IMR-90 (cell line): ENCODE measurements at regions not wholly inside any gene's neighbourhood (a gene's known extent, or its start where the extent isn't known, plus 50 kb on each side); places are given as distances from the start of the nearest gene placed in this dataset.

Experiments
- ATAC-seq: fragments of 200-7000 bp; cut with Tn5 transposase; 2 replicates; pipeline ENCODE4 v1.9.1; 2020; ENCODE audit warnings: low read depth, mild to moderate bottlenecking, moderate library complexity
- BruUV-seq: library from RNA; stranded (reverse); fragments of 400-500 nt; replicated peaks from 2 replicates; lab custom pipeline; 2021; lab: Mats Ljungman, UMichigan
- CTCF ChIA-PET: fragments of 300-600 bp; formaldehyde crosslinking; extraction: SDS; loops from one replicate; lab custom pipeline; 2021; ENCODE audit warnings: antibody characterized with exemption; lab: Yijun Ruan, JAX
- POLR2A ChIA-PET: fragments of 300-600 bp; sonication (Branson Sonifier 250); formaldehyde crosslinking; loops from one replicate; lab custom pipeline; 2022; ENCODE audit warnings: antibody characterized with exemption; ENCODE audit not compliant: unreplicated experiment; lab: Charles Lee
- DNase-seq: peaks from one replicate; pipeline ENCODE4 v3.0.0; 2013
- H2AFZ ChIP-seq: replicated peaks from 2 replicates; pipeline ENCODE3; 2013; ENCODE audit warnings: low read length, mild to moderate bottlenecking; ENCODE audit not compliant: poor library complexity
- H2AK5ac ChIP-seq: 2 replicates; pipeline ENCODE4 v1.6.1; 2013; ENCODE audit warnings: low read depth, low read length, inconsistent platforms
- H2AK9ac ChIP-seq: replicated peaks from 2 replicates; pipeline ENCODE3; 2013; ENCODE audit warnings: mild to moderate bottlenecking, low read depth, low read length, moderate library complexity; ENCODE audit not compliant: poor library complexity
- H2BK120ac ChIP-seq: 2 replicates; pipeline ENCODE4 v1.6.1; 2013; ENCODE audit warnings: low read depth, low read length, inconsistent platforms
- H2BK15ac ChIP-seq: 3 replicates; pipeline ENCODE4 v1.6.1; 2013; ENCODE audit warnings: low read depth, low read length, inconsistent platforms
- H2BK20ac ChIP-seq: 2 replicates; pipeline ENCODE4 v1.6.1; 2013; ENCODE audit warnings: low read depth, mild to moderate bottlenecking, inconsistent platforms, low read length, moderate library complexity
- H2BK5ac ChIP-seq: 2 replicates; pipeline ENCODE4 v1.6.1; 2013; ENCODE audit warnings: mild to moderate bottlenecking, low read depth, low read length, inconsistent platforms; ENCODE audit not compliant: poor library complexity, severe bottlenecking
- H3K14ac ChIP-seq: replicated peaks from 2 replicates; pipeline ENCODE4 v1.6.1; 2013; ENCODE audit warnings: low read depth, low read length, inconsistent platforms
- H3K18ac ChIP-seq: 2 replicates; pipeline ENCODE4 v1.6.1; 2013; ENCODE audit warnings: low read depth, low read length, control low read depth
- H3K23ac ChIP-seq: 2 replicates; pipeline ENCODE4 v1.6.1; 2013; ENCODE audit warnings: low read depth, low read length, inconsistent platforms
- H3K27ac ChIP-seq: 2 replicates; pipeline ENCODE4 v1.5.1; 2013; ENCODE audit warnings: mild to moderate bottlenecking, control low read depth, low read length; ENCODE audit not compliant: insufficient read depth
- H3K27me3 ChIP-seq: 2 replicates; pipeline ENCODE4 v1.6.1; 2013; ENCODE audit warnings: low read length; ENCODE audit not compliant: control insufficient read depth, insufficient read depth
- H3K36me3 ChIP-seq: 2 replicates; pipeline ENCODE4 v1.6.1; 2013; ENCODE audit warnings: low read length, mixed read lengths; ENCODE audit not compliant: control insufficient read depth, insufficient read depth
- H3K4ac ChIP-seq: 2 replicates; pipeline ENCODE4 v1.6.1; 2013; ENCODE audit warnings: low read depth, low read length, inconsistent platforms
- H3K4me1 ChIP-seq: 2 replicates; pipeline ENCODE4 v1.6.1; 2013; ENCODE audit warnings: low read length, mixed read lengths; ENCODE audit not compliant: control insufficient read depth, insufficient read depth
- H3K4me2 ChIP-seq: 2 replicates; pipeline ENCODE4 v1.6.1; 2013; ENCODE audit warnings: low read depth, mild to moderate bottlenecking, control low read depth, low read length, moderate library complexity
- H3K4me3 ChIP-seq: 2 replicates; pipeline ENCODE4 v1.5.1; 2013; ENCODE audit warnings: low read depth, mild to moderate bottlenecking, control low read depth, low read length, moderate library complexity; ENCODE audit not compliant: insufficient read depth
- H3K56ac ChIP-seq: 2 replicates; pipeline ENCODE4 v1.6.1; 2013; ENCODE audit warnings: low read length, inconsistent platforms; ENCODE audit not compliant: insufficient read depth; ENCODE audit errors: extremely low read depth
- H3K79me1 ChIP-seq, 2 experiments: 2 replicates each; pipeline ENCODE4 v1.6.1; 2013; ENCODE audit warnings: low read length in 2 of 2, inconsistent platforms in 1 of 2, low read depth in 1 of 2
- H3K9ac ChIP-seq: 2 replicates; pipeline ENCODE4 v1.6.1; 2013; ENCODE audit warnings: low read depth, low read length, control low read depth
- H3K9me1 ChIP-seq: 2 replicates; pipeline ENCODE4 v1.6.1; 2013; ENCODE audit warnings: low read length, inconsistent platforms; ENCODE audit not compliant: insufficient read depth
- H3K9me3 ChIP-seq: 2 replicates; pipeline ENCODE4 v1.6.1; 2013; ENCODE audit warnings: low read length; ENCODE audit not compliant: control insufficient read depth, insufficient read depth
- H4K20me1 ChIP-seq: 2 replicates; pipeline ENCODE4 v1.6.1; 2013; ENCODE audit warnings: low read length, inconsistent platforms; ENCODE audit not compliant: insufficient read depth
- H4K5ac ChIP-seq: 2 replicates; pipeline ENCODE4 v1.6.1; 2013; ENCODE audit warnings: mild to moderate bottlenecking, low read depth, low read length, control low read depth
- H4K8ac ChIP-seq, 2 experiments: 2 replicates each; pipeline ENCODE4 v1.6.1; 2013; ENCODE audit warnings: low read depth in 2 of 2, low read length in 2 of 2, control low read depth in 1 of 2, inconsistent platforms in 1 of 2
- H4K91ac ChIP-seq: 2 replicates; pipeline ENCODE4 v1.6.1; 2013; ENCODE audit warnings: low read depth, low read length, inconsistent platforms; ENCODE audit not compliant: insufficient read depth
- ELK1 ChIP-seq: fragments of 150-350 bp; IDR thresholded peaks from 2 replicates; pipeline ENCODE4 v1.6.1; 2016; ENCODE audit warnings: low read depth, mild to moderate bottlenecking, low read length, moderate library complexity, borderline replicate concordance
- MXI1 ChIP-seq: IDR thresholded peaks from 2 replicates; pipeline ENCODE4 v1.6.1; 2012; ENCODE audit warnings: low read depth, mild to moderate bottlenecking, low read length, moderate library complexity, borderline replicate concordance
- WGBS, 2 experiments: methylation state at CpG; one replicate each; pipeline versions ENCODE4 v1.1.5 to v1.1.7; 2013; ENCODE audit warnings: missing lambda C conversion rate in 2 of 2; ENCODE audit not compliant: insufficient read length in 1 of 2; ENCODE audit errors: extremely low coverage in 2 of 2; 5-methylcytosine and 5-hydroxymethylcytosine counted together
- dilution Hi-C: fragments of 300-500 bp; cut with HindIII; formaldehyde crosslinking; loops from one replicate; pipeline ENCODE4 v1.14.3; 2018; ENCODE audit warnings: low sequenced_read_pairs; ENCODE audit not compliant: unreplicated experiment
- in situ Hi-C: fragments of 300-500 bp; cut with MboI; formaldehyde crosslinking; loops from 3 replicates; pipeline ENCODE4 v1.14.3; 2019; ENCODE audit warnings: low sequenced_read_pairs, inconsistent platforms, mixed read lengths
- intact Hi-C: fragments of 100-400 bp; cut with micrococcal nuclease; formaldehyde crosslinking; loops from 2 replicates; pipeline ENCODE4 v1.10.0; 2022

GRCh38 chr4:162456106-162456505 is 292.3 kb upstream of the FSTL5 start:
- intact Hi-C loops (no loop called here), dilution Hi-C loops (no loop called here), in situ Hi-C loops (no loop called here)
- H4K91ac ChIP-seq = no peak overlapping the region
- H3K79me1 ChIP-seq = no peaks in the 10 kb centered on the region
- no peak overlapping the region for H3K23ac ChIP-seq
- H4K20me1 ChIP-seq = no peaks in the 10 kb centered on the region
- H3K18ac ChIP-seq = no peak overlapping the region
- ChIA-PET POLR2A (no interaction called here), CTCF (no interaction called here)
- H2AFZ ChIP-seq = no peak overlapping the region
- H3K9ac ChIP-seq = no peak overlapping the region
- peaks cover 1% of the 10 kb centered on the region; the same call in 1 of the 2 replicates for H3K9me3 ChIP-seq
- H2AK5ac ChIP-seq = no peak overlapping the region
- no peak overlapping the region for H3K14ac ChIP-seq
- no TSS peak for BruUV-seq
- WGBS, 2 experiments = no CpG with 5 or more reads among the region's 3 CpGs
- H3K4me1 ChIP-seq = no peaks in the 10 kb centered on the region
- H3K4ac ChIP-seq = no peak overlapping the region
- H3K27me3 ChIP-seq = no peaks in the 10 kb centered on the region
- H3K4me2 ChIP-seq = no peak overlapping the region
- no peak overlapping the region for H3K27ac ChIP-seq
- no peak overlapping the region for H4K5ac ChIP-seq
- no peak overlapping the region for H3K4me3 ChIP-seq
- no peak overlapping the region for H2BK120ac ChIP-seq
- no peak overlapping the region for H4K8ac ChIP-seq
- H2BK5ac ChIP-seq = no peak overlapping the region
- H2BK20ac ChIP-seq = no peak overlapping the region
- no peaks in the 10 kb centered on the region for H3K36me3 ChIP-seq
- H3K9me1 ChIP-seq = no peaks in the 10 kb centered on the region
- DNase-seq (no peak), ATAC-seq (no peak)
- no peak overlapping the region for H2AK9ac ChIP-seq
- TF ChIP-seq ELK1 = no peak
- TF ChIP-seq MXI1 = no peak
- H2BK15ac ChIP-seq = no peak overlapping the region
- H3K56ac ChIP-seq = no peak overlapping the region
